ENCODE measurements at regions not wholly inside any gene's neighbourhood (a gene's known extent, or its start where the extent isn't known, plus 50 kb on each side); places are given as distances from the start of the nearest gene placed in this dataset.

DNA sequence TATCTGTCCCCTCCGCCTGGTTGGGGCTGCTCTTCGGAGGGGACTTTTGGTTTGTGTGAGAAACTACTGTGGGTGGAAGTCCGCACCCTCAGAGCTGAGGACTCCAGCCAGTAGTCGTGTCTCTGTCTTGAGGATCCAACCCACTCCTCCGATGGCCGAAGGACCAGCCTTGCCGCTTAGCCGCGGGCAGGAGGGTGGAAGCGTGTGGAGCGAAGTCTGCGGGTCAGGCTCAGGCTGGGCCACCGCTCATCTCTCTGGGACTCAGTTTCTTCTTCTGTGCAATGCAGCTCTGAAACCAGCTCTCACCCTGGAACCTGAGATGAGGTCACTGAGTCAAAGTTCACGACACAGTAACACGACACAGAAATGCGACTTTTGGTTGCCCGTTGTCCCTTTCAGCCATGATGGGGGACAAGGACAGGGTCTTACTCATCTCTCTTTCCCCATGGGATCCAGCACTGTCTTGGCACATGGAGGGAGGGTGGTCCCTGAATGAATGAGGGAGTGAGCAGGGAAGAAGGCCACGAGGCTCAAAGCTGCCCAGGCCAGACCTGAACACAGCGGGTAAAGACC is 133.3 kb upstream of the PODXL start:
- TF ChIP-seq CTCF (IDR thresholded peaks at IDR 0.05; ENCODE audit: borderline replicate concordance, extremely low read depth, low read length, poor library complexity, severe bottlenecking) (no peak), EZH2 (IDR thresholded peaks at IDR 0.05; ENCODE audit: borderline replicate concordance, low read depth, low read length, severe bottlenecking) (no peak)
